HG02642 (cell line): ENCODE measurements at regions not wholly inside any gene's neighbourhood (a gene's known extent, or its start where the extent isn't known, plus 50 kb on each side); places are given as distances from the start of the nearest gene placed in this dataset.
A peak's percentile ranks its signal among the peaks of the same experiment; 100 is the strongest.
"Not testable (repeated sequence)": the region's sequence is repeated elsewhere in the genome, so short reads cannot be mapped to it uniquely, and the experiment has no call there.

Experiments
- ATAC-seq: cut with Tn5 transposase; IDR thresholded peaks from one replicate; pipeline ENCODE4 v1.9.1; 2021; ENCODE audit warnings: mild to moderate bottlenecking; ENCODE audit not compliant: unreplicated experiment, poor library complexity

- no peak for ATAC-seq
These were observed 99.6 kb downstream of the FAM114A2 start for GRCh38 chr5:153939101-153939500.

GRCh38 chr5:153938191-153938842, 100.4 kb downstream of the FAM114A2 start:
- ATAC-seq, result no peak

- ATAC-seq, result no peak
These were observed 101.0 kb downstream of the FAM114A2 start for GRCh38 chr5:153937661-153938060.

GRCh38 chr5:153935151-153935550, 103.6 kb downstream of the FAM114A2 start:
- not testable (repeated sequence) for ATAC-seq

GRCh38 chr5:153926201-153926600, 112.5 kb downstream of the FAM114A2 start:
- no peak for ATAC-seq

- ATAC-seq, result no peak
These were observed 119.5 kb downstream of the FAM114A2 start for GRCh38 chr5:153919161-153919560.

GRCh38 chr5:153907170-153907775, 131.4 kb downstream of the FAM114A2 start:
- ATAC-seq, result no peak

GRCh38 chr5:153905219-153905618, 133.5 kb downstream of the FAM114A2 start:
- no peak for ATAC-seq

DNA sequence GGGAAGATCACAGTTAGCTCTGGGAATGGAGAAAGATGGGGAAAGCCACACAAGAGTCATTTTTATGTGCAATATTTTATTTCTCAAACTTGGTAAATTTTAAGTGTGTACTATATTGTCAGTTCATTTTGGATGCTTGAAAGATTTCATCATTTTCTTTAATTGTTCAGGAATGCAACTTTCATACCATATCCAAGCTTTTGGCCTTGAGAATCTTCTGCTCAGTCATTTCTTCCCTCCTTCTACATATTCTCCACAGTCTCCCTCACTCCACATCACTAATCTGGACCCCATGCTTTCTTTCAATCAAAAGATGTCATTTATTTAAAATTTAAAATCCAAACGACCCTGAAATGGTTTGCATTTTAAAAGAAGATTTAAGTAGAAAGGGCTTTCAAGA, 135.4 kb downstream of the FAM114A2 start:
- no peak for ATAC-seq

DNA sequence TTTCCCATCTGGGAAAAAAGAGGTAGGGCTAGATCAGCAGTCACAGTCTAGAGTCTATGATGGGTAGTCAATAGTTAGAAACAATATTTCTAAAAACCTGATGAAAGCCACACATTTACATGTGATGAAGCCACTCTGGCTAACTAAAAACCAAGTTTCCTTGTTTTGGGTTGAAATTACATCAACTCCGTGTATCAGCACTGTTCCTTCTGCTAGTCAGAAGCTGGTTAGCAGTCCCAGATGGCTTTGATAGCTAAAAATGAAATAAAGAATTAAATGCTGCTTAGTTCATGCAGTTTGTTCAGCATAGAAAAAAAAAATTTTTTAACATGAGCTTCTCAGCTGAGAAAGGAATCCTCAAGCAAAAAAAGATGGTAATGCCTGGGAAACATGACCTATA, 136.7 kb downstream of the FAM114A2 start:
- ATAC-seq, result no peak

DNA sequence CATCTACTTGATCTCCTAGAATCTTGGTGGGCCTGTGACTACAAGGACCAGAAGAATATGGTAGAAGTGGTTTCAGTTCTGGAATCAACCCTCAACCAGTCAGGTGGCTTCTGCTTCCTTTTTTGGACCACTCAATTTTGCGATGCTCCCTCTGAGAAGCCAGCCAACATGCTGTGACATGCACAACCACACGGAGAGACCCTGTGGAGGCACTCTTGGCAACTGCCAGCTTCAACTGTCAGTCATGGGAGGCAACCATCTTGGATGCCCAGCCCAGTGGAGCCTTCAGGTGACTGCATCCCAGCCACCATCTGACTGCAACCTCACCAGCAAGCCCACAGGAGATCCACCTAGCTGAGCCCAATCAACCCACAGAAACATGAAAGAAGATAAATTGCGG, 137.3 kb downstream of the FAM114A2 start:
- no peak for ATAC-seq

DNA sequence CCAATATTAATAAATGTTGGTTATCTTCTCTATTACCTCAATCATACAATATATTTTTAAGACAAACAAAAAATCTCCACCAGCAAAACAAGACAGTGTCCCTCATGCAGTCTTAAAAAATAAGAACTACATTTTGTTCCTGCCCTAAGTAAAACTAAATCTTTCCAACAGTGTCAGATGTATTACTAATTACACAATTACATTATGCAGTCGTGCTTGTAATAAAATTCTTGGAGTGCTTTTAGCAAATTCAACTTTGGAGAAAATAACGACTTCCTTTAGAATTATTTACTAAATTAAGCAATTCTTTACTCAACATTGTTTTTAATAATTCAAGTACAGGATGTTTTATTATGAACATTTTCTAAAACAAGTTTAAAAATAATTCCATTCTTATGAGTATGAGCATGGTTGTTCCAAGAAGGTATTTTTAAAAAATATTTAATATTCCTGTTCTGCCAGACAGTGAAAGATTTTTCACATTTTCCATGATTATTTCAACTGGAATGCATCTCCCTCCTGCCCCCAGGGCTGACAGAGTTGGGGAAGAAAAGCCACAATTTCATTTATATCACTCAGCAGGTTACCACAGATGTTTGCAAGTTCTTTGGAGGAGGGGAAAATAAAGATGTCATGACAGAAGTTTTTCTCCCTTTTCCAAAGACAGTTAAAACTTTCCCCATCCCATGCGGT, 137.9 kb downstream of the FAM114A2 start:
- ATAC-seq, result no peak

DNA sequence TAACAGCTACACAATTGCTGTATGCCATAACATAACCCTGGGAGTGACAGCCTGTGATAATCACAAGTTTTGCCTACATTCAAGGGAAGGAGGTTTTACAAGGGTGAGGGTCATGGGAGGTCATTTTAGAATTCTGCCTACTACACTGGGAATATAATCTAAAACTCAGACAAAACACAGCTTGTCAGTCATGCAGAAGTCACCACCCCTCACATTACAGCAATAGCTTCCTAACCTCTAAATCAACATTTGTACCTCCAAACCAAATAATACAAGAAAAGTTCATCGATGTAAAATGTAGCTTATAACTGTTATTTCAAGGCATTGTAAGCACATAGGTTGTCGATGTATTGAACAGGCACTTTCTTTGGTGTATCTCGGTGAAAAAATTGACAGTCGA, 139.0 kb downstream of the FAM114A2 start:
- ATAC-seq, result no peak

- ATAC-seq, result peak; percentile 96
These were observed 142.0 kb downstream of the FAM114A2 start for GRCh38 chr5:153896701-153897100.

DNA sequence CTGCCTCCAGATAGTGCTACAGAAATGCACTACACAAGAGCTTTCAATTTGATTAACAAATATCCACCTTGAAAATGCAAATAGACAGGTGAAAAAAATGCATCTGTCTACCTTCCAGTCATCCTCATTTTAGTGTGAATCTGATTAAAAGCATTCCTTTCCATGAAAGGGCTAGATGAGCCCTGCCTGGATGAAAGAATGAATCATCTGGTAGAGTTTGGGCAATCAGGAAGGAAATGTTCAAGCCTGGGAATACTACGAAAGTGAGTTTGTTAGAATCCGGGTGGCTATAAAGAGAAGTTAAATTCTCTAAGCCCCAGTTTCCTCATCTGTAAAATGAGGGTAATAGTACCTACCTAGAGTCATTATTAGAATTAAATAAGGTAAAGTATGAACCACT, 142.6 kb downstream of the FAM114A2 start:
- ATAC-seq, result no peak

- no peak for ATAC-seq
These were observed 143.4 kb downstream of the FAM114A2 start for GRCh38 chr5:153895266-153895665.

- no peak for ATAC-seq
These were observed 144.9 kb downstream of the FAM114A2 start for GRCh38 chr5:153893817-153894216.

DNA sequence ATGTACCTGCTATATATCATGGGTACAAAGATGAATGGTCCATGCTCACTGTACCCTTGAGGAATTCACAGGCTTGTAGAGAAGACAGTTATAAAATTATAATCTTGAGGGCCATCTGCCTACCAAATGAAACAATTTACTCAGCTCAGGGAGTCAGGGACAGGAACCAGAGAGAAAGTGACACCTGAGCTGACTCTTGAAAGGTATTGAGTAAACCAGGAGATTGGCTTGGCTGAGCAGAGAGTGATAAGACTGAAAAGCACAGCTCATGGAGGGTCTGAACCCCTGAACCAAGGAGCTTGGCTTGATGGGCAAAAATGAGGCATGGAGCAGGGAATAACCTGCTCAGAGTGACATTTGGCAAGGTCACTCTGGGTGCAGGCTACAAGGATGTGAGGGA, 147.3 kb downstream of the FAM114A2 start:
- ATAC-seq, result peak; percentile 54

- ATAC-seq, result no peak
These were observed 149.9 kb downstream of the FAM114A2 start for GRCh38 chr5:153888781-153889180.

DNA sequence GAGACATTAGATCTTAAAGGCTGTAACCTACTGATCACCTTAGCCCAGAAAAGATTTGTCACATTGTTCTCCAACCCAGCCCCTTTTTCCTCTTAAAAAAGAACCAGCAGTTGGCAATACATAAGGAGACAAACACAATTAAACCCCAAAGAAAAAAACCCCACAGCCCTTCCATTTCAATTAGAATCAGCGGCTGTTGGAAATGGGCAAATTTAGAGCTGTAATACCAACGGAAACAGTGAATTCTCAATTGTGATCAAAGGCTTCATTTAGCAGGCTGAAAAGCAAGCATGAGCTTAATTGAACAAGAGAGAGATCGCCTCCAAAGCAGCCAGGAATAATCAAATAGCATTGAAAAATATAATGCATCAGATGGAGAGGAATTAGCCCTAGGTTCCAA, 153.6 kb downstream of the FAM114A2 start:
- ATAC-seq, result no peak

DNA sequence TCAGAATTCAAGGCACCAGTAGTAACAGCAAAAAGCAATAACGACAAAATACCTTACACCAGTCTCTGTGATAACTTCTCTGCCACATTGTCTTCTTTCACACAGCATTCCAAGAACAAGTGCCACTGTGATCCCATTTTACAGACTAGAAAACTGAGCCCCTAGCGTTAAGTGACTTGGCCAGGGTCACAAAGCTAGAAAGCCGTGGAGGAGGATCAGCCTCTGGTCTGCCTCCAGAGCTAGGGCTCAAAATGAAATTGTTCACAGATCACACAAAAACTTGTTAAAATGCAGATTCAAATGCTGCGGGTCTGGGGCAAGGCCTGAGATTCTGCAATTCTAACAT, 154.1 kb downstream of the FAM114A2 start:
- ATAC-seq, result no peak
